ENCODE measurements at regions not wholly inside any gene's neighbourhood (a gene's known extent, or its start where the extent isn't known, plus 50 kb on each side); places are given as distances from the start of the nearest gene placed in this dataset.
A peak's percentile ranks its signal among the peaks of the same experiment; 100 is the strongest.

DNA sequence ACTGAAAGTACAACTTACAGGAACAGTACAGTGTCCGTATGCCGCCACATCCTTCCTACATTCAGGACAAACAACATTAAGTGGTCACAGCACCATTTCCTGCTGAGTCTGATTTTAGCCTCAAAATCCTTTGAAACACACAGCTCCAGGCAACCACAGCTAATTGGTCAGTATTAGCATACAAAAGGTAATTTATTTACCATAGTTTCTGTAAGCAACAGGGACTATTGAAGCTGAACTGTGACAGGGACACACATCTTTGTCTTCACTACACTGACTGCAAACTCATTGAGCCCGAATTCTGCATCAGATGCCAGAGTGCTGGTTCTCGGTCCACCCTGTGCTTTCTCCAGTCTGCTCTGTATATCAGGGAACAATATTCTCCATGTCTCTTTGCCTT lies 151.8 kb downstream of the ST6GAL2 start:
- DNase-seq (no peak), FAIRE-seq (no peak)
- no peaks in the 10 kb centered on the region for H3K36me3 ChIP-seq (ENCODE audit: control insufficient read depth in 2 of 3, insufficient read depth in 3 of 3, low read length in 3 of 3)
- TF ChIP-seq, protein P1, sequence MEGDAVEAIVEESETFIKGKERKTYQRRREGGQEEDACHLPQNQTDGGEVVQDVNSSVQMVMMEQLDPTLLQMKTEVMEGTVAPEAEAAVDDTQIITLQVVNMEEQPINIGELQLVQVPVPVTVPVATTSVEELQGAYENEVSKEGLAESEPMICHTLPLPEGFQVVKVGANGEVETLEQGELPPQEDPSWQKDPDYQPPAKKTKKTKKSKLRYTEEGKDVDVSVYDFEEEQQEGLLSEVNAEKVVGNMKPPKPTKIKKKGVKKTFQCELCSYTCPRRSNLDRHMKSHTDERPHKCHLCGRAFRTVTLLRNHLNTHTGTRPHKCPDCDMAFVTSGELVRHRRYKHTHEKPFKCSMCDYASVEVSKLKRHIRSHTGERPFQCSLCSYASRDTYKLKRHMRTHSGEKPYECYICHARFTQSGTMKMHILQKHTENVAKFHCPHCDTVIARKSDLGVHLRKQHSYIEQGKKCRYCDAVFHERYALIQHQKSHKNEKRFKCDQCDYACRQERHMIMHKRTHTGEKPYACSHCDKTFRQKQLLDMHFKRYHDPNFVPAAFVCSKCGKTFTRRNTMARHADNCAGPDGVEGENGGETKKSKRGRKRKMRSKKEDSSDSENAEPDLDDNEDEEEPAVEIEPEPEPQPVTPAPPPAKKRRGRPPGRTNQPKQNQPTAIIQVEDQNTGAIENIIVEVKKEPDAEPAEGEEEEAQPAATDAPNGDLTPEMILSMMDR (IDR thresholded peaks at IDR 0.05; ENCODE audit: borderline replicate concordance, extremely low read depth, insufficient read depth) = no peak
- H3K9ac ChIP-seq (ENCODE audit: low read length in 3 of 3) = no peak overlapping the region
- no peaks in the 10 kb centered on the region for H3K27me3 ChIP-seq (ENCODE audit: control insufficient read depth, insufficient read depth, low read length)
- H3K4me3 ChIP-seq (ENCODE audit: low read length in 3 of 3) = no peak overlapping the region
- H3K4me1 ChIP-seq (ENCODE audit: control insufficient read depth in 2 of 3, insufficient read depth in 2 of 3, low read depth in 1 of 3, low read length in 3 of 3) = no peaks in the 10 kb centered on the region
- no peaks in the 10 kb centered on the region for H3K9me3 ChIP-seq (ENCODE audit: control insufficient read depth in 2 of 3, insufficient read depth in 1 of 3, low read length in 3 of 3)
- no peak overlapping the region for H3K27ac ChIP-seq (ENCODE audit: low read depth in 2 of 2, low read length in 2 of 2)
- intact Hi-C loops (cut with DNase I) = no loop called here

DNA sequence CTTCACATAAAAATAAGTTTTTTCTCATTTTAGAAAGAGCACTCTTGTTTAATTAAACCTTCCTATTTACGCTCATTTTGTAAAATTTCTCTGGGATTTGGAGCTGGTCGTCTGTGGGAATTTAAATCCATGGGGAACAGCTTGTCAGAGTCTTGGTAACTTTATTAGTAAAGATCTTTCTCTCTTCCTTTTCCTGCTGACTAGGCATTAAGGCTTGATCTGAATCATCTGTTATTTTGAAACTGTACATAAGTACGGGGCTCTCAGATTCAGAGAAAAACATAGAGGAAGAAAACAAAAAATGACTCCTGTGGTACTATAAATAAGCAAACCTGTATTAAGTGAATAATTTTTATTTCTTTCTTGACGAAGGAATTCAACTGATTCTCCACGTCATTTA lies 150.2 kb downstream of the ST6GAL2 start:
- H3K9ac ChIP-seq (ENCODE audit: low read length in 3 of 3) = no peak overlapping the region
- FAIRE-seq = no peak
- intact Hi-C loops (cut with DNase I) = no loop called here
- no peak overlapping the region for H3K27ac ChIP-seq (ENCODE audit: low read depth in 2 of 2, low read length in 2 of 2)
- no peak overlapping the region for H3K4me3 ChIP-seq (ENCODE audit: low read length in 3 of 3)
- TF ChIP-seq, protein P1 (IDR thresholded peaks at IDR 0.05; ENCODE audit: borderline replicate concordance, extremely low read depth, insufficient read depth) = no peak
- no peak for DNase-seq
- no peaks in the 10 kb centered on the region for H3K36me3 ChIP-seq (ENCODE audit: control insufficient read depth in 2 of 3, insufficient read depth in 3 of 3, low read length in 3 of 3)
- H3K9me3 ChIP-seq (ENCODE audit: control insufficient read depth in 2 of 3, insufficient read depth in 1 of 3, low read length in 3 of 3) = no peaks in the 10 kb centered on the region
- no peaks in the 10 kb centered on the region for H3K4me1 ChIP-seq (ENCODE audit: control insufficient read depth in 2 of 3, insufficient read depth in 2 of 3, low read depth in 1 of 3, low read length in 3 of 3)
- no peaks in the 10 kb centered on the region for H3K27me3 ChIP-seq (ENCODE audit: control insufficient read depth, insufficient read depth, low read length)

DNA sequence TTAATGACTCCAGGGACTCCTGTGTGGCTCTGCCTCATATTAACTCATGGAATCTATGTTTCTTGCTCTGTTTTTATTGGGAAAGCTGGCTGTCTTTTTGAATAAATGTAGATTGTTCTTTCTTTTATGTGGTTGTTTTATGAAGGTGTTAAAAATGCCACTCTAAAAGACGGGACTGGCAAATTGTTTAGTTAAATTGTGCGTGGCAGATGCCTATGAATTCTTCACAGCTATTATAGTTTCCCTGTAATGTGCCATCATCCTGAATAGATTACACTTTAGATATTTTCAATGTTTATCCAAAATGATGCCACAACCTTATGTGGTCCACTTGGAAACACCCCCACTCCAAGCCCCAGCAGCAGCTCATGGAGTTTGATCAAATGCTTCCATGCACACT lies 149.7 kb downstream of the ST6GAL2 start:
- DNase-seq = no peak
- Histone ChIP-seq H3K4me1 (ENCODE audit: control insufficient read depth in 2 of 3, insufficient read depth in 2 of 3, low read depth in 1 of 3, low read length in 3 of 3) (no peaks in the 10 kb centered on the region), H3K27me3 (ENCODE audit: control insufficient read depth, insufficient read depth, low read length) (no peaks in the 10 kb centered on the region), H3K4me3 (ENCODE audit: low read length in 3 of 3) (no peak overlapping the region), H3K9ac (ENCODE audit: low read length in 3 of 3) (no peak overlapping the region), H3K27ac (ENCODE audit: low read depth in 2 of 2, low read length in 2 of 2) (no peak overlapping the region), H3K9me3 (ENCODE audit: control insufficient read depth in 2 of 3, insufficient read depth in 1 of 3, low read length in 3 of 3) (no peaks in the 10 kb centered on the region), H3K36me3 (ENCODE audit: control insufficient read depth in 2 of 3, insufficient read depth in 3 of 3, low read length in 3 of 3) (no peaks in the 10 kb centered on the region)
- no peak for FAIRE-seq
- intact Hi-C loops (cut with DNase I) = no loop called here
- TF ChIP-seq, protein P1 (IDR thresholded peaks at IDR 0.05; ENCODE audit: borderline replicate concordance, extremely low read depth, insufficient read depth) = no peak

DNA sequence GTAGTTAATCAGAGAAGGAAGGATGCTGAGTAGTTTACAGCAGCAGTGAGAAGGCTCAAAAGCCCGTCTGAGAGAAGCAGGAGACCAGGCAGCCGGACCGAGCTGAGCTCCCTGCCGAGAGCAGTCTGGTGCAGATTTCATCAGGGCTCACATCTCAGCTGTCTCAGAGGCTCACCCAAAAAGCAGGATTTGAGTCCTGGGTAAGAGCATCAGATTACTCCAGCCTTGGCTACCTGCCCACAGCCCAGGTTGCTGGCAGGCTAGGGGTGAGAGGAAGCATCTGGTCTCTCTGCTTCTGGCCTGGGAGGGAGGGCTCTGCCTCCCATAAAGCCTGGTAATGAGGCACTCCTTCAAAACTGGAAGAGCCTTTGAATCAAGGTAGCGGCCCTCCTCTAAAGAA lies 140.5 kb downstream of the ST6GAL2 start:
- intact Hi-C loops (cut with DNase I) = no loop called here
- H3K27ac ChIP-seq (ENCODE audit: low read depth in 2 of 2, low read length in 2 of 2) = no peak overlapping the region
- no peaks in the 10 kb centered on the region for H3K9me3 ChIP-seq (ENCODE audit: control insufficient read depth in 2 of 3, insufficient read depth in 1 of 3, low read length in 3 of 3)
- no peak overlapping the region for H3K9ac ChIP-seq (ENCODE audit: low read length in 3 of 3)
- DNase-seq (peak in 4 of 5 donors; percentile 39 to 69 (median 44)), FAIRE-seq (no peak)
- H3K27me3 ChIP-seq (ENCODE audit: control insufficient read depth, insufficient read depth, low read length) = no peaks in the 10 kb centered on the region
- no peak overlapping the region for H3K4me3 ChIP-seq (ENCODE audit: low read length in 3 of 3)
- no peaks in the 10 kb centered on the region for H3K36me3 ChIP-seq (ENCODE audit: control insufficient read depth in 2 of 3, insufficient read depth in 3 of 3, low read length in 3 of 3)
- H3K4me1 ChIP-seq (ENCODE audit: control insufficient read depth in 2 of 3, insufficient read depth in 2 of 3, low read depth in 1 of 3, low read length in 3 of 3) = no peaks in the 10 kb centered on the region
- TF ChIP-seq, protein P1 (IDR thresholded peaks at IDR 0.05; ENCODE audit: borderline replicate concordance, extremely low read depth, insufficient read depth) = no peak
